SK-N-SH treated with all-trans-retinoic acid at 6 μM for 48 hours (cell line): ENCODE measurements at regions not wholly inside any gene's neighbourhood (a gene's known extent, or its start where the extent isn't known, plus 50 kb on each side); places are given as distances from the start of the nearest gene placed in this dataset.

Experiments
- ARNTL ChIP-seq: fragments of 450-650 bp; formaldehyde crosslinking; IDR thresholded peaks from 2 replicates; pipeline ENCODE4 v1.5.0; 2020; ENCODE audit warnings: low read depth, mild to moderate bottlenecking, moderate library complexity, borderline replicate concordance
- ESRRG ChIP-seq: fragments of 250-450 bp; sonication (Bioruptor Pico); IDR thresholded peaks from 2 replicates; pipeline ENCODE4 v1.6.1; 2021; ENCODE audit warnings: mild to moderate bottlenecking
- ZFP3 ChIP-seq: fragments of 250-450 bp; sonication (Bioruptor Pico); IDR thresholded peaks from 2 replicates; pipeline ENCODE4 v1.5.0; 2020; ENCODE audit warnings: mild to moderate bottlenecking, moderate library complexity
- TF ChIP-seq, protein P1 (sequence below): fragments of 250-450 bp; sonication (Bioruptor Pico); IDR thresholded peaks from 2 replicates; pipeline ENCODE4 v1.5.1; 2020; ENCODE audit warnings: low read depth, mild to moderate bottlenecking, moderate library complexity
- TF ChIP-seq, protein P2 (sequence below): fragments of 250-450 bp; sonication (Bioruptor Pico); IDR thresholded peaks from 2 replicates; pipeline ENCODE4 v1.8.0; 2020; ENCODE audit warnings: mild to moderate bottlenecking, moderate library complexity, borderline replicate concordance

DNA sequence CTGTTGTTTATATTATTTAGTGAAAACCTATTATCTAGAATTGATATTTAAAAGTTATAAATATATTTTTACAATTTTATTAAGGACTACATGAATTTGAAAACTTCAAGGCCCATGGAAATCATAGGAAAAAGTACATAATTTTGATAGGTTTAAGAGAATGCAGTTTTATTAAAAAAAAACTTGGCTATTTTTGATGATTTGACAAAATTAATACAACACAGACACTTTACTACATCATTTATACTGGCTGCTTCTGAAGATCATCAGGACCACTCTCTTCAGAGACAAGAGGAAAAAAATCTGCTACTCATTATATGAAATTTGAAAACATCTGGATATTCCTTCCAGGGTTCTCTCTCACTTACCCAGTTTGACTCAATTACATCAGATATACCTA lies 637.7 kb downstream of the BCKDHB start:
- TF ChIP-seq ARNTL (CRISPR knock-in tag) (no peak), ZFP3 (CRISPR knock-in tag) (no peak), ESRRG (CRISPR knock-in tag) (no peak)
- TF ChIP-seq, protein P1, sequence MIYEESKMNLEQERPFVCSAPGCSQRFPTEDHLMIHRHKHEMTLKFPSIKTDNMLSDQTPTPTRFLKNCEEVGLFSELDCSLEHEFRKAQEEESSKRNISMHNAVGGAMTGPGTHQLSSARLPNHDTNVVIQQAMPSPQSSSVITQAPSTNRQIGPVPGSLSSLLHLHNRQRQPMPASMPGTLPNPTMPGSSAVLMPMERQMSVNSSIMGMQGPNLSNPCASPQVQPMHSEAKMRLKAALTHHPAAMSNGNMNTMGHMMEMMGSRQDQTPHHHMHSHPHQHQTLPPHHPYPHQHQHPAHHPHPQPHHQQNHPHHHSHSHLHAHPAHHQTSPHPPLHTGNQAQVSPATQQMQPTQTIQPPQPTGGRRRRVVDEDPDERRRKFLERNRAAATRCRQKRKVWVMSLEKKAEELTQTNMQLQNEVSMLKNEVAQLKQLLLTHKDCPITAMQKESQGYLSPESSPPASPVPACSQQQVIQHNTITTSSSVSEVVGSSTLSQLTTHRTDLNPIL (CRISPR knock-in tag): no peak
- TF ChIP-seq, protein P2, sequence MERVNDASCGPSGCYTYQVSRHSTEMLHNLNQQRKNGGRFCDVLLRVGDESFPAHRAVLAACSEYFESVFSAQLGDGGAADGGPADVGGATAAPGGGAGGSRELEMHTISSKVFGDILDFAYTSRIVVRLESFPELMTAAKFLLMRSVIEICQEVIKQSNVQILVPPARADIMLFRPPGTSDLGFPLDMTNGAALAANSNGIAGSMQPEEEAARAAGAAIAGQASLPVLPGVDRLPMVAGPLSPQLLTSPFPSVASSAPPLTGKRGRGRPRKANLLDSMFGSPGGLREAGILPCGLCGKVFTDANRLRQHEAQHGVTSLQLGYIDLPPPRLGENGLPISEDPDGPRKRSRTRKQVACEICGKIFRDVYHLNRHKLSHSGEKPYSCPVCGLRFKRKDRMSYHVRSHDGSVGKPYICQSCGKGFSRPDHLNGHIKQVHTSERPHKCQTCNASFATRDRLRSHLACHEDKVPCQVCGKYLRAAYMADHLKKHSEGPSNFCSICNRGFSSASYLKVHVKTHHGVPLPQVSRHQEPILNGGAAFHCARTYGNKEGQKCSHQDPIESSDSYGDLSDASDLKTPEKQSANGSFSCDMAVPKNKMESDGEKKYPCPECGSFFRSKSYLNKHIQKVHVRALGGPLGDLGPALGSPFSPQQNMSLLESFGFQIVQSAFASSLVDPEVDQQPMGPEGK: no peak
